ENCODE measurements at regions not wholly inside any gene's neighbourhood (a gene's known extent, or its start where the extent isn't known, plus 50 kb on each side); places are given as distances from the start of the nearest gene placed in this dataset.
A peak's percentile ranks its signal among the peaks of the same experiment; 100 is the strongest.
"Not testable (repeated sequence)": the region's sequence is repeated elsewhere in the genome, so short reads cannot be mapped to it uniquely, and the experiment has no call there.

DNA sequence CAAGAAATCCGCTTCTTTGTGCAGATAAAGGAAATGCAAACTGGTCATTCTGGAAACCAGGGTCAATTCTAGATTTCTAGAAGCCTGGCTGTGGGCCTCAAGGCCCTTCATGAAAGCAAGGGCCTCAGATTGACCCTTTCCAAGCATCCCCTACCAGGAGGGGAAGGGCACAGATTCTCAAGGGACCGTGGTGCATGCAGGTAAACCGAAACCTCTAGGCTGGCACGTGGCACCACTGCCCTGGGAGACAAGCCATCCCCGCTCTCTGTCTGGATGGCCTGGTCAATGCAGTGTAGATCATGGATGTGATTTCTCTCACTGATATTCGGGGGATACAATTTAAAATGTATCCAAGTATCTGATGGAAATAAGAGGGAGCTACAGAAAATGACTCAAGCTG, 69.4 kb downstream of the TOMM20 start:
- no peak for DNase-seq (ENCODE audit: low spot score)

DNA sequence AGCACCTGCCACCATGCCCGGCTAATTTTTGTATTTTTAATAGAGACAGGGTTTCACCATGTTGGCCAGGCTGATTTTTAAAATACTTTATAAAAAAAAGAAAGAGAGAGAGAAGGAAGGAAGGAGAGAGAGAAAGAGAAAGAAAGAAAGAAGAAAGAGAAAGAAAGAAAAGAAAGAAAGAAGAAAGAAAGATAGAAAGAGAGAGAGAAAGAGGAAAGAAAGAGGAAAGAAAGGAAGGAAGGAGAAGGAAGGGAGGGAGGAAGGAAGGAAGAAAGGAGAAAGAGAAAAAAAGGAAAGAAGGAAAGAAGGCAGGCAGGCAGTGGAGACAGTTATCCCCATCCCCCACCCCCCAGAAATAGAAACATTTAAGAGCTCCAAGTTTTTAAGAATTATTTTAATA, 69.9 kb downstream of the TOMM20 start:
- DNase-seq (ENCODE audit: low spot score): no peak

DNA sequence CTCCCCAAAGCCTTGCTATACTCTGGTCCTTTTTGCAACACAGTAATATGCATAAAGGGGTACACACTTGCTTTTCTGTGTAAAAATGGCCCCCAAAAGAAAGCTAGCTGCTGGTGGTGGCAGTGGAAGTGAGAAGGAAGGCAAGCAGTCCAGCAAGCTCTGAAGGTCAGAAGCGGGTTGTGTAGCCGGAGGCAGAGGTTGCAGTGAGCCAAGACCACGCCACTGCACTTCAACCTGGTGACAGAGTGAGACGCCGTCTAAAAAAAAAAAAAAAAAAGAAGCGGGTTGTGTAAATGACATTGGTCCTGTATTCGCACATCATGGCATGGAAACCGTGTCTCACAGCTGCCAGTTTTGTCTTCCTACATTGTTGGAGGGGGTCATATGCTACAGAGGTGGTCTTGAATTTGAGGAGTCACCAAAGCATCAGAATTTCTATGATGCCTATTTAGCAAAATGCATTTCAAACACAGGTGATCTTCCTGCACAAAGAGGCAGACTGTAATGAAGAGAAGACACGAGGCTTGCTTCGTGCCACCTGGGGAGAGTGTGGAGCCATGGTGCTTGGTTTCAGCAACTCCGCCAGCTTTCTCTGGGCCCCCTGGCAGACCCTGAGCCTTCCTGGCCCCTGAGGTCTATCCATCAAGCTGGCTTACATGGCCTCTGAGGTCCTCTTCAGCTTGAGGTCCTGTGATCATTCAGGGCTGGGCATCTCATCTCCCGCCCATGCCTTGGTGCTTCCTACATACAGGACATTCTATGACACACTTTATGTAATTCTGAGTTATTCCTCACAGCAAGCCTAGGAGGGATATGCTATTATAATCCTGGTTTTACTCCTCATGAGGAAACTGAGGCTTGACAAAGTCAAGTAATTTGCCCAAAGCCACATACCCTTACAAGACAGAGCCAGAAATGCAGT, 71.0 kb downstream of the TOMM20 start:
- no peak for DNase-seq (ENCODE audit: low spot score)

DNA sequence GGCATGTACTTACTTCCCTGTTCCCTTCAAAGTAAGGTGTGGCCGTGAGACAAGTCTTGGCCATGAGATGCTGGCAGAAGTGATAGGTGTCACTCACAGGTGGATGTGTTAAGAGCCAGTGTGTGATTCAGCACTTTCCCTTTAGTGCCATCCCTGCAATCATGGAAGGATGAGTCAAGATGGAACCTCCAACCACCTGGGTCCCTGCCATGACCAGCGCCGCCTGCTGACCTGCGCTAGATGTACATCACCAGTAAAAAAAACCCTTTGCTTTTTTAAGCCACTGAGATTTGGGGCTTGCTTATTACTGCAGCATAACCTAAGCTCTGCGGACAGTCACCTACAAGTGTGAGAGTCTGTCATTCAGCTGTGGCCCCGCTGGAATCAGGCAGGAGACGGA, 71.7 kb downstream of the TOMM20 start:
- DNase-seq (ENCODE audit: low spot score): no peak

DNA sequence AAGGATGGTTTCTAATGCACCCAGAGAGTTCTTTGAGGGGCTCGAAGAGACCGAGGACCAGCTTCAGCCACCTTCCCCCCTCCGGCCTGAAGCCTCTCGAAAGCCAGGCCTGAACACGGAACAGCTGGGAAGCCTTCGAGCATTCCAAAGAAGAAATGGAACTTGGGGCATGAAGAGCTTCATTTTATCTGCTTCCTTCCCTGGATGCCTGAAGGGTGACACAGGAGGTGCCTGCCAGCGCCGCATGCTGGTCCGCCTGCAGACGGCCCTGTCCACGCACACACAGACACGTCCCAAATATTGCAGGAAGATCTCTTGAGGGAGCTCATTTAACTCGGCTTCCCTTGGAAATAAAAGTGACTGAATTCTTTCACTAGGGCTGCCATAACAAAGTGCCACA, 73.7 kb downstream of the TOMM20 start:
- DNase-seq (ENCODE audit: low spot score): no peak

DNA sequence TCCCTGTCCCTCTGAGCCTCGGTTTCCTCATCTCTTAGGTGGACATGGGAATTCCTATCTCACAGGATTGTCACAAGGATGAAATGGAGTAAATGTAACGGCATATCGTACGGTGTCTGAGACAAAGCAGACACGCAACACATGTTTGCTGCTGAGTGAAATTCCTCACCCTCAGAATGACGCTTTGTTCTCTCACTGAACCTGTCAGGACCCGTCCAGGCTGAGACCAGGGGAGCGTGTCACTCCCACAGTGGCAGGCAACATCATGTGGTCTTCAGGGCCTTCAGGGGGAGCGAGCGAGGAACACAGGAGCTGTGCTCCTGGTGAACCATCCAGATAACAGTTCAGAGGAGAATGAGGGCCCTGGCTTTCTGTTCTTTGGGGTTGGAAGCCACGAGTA, 74.2 kb downstream of the TOMM20 start:
- no peak for DNase-seq (ENCODE audit: low spot score)

DNA sequence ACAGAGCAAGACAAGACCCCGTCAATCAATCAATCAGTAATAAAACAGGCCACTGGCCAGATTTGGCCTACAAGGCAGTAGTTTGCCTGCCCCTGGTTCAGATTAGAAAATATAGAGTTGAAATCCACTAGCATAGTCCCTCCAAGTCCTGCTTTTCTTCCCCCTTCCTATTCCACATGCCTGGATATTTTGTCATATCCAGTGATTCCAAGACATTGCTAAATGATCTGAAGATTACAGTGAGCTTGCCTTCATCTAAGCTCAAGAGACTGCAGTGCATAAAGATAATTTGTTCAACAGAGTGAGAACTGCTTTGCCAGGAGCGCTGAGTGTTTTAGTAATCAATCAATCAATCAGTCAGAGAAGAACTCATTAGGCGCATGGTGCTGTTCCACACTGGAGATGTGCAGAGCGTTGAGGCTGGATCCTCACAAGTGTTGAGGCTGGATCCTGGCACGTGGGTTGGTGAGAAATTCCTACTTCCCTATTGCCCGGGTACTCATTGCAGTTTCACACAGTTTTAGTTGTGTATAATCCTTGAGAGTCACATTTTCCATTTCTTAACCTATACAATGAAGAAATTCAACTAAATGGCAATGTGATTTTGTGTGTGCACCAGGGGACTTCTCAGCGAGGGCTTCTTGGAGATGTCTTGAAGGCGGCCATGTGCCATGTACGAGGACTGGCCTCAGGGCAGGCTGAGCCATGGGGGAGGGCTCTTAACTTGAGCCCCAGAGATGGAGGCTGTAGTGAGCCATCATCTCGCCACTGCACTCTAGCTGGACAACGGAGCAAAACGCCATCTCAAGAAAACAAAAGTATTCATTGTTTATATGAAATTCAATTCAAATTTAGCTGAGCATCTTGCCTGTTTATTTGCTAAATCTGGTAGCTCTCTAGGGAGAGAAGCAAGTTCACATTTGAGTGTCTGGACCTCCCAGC, 76.3 kb downstream of the TOMM20 start:
- DNase-seq (ENCODE audit: low spot score): peak; percentile 30

DNA sequence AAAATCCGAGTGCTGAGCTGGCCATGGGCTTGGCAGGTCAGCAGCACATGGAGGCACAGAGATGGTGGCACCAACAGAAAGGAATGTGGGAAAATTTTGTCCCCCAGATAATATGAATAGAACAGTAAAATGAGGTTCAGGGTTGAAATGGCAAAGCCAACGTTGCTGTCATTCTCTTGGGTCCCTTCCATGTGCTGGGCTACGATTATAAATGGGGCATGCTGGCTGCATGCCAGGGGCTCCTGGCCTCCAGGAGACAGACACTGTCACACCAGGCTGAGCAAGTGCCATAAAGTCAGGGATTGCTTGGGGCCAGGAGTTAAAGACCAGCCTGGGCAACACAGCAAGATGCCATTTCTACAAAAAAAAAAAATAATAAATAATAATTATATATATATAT, 77.1 kb downstream of the TOMM20 start:
- no peak for DNase-seq (ENCODE audit: low spot score)

DNA sequence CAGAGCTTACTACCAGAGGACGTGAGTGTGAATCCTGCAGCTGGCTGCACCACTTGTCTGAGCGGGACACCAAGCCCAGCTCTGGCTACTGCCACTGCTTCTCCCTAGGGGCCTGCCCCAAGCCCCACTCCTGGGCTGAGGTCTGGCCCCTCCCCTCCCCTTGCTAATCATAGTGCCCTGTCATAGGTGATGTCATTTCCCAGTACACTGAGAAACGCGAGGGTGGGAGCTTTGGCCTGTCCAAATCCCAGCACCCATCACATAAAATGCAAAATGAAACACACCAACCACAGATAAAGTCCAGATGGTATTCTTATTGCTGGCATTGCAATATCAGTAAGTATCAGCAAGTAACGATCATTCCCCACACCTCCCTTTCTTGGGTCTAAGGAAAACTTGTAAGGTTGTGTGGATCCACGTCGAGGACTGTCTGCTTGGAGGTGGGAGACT, 77.7 kb downstream of the TOMM20 start:
- DNase-seq (ENCODE audit: low spot score): peak; percentile 61

DNA sequence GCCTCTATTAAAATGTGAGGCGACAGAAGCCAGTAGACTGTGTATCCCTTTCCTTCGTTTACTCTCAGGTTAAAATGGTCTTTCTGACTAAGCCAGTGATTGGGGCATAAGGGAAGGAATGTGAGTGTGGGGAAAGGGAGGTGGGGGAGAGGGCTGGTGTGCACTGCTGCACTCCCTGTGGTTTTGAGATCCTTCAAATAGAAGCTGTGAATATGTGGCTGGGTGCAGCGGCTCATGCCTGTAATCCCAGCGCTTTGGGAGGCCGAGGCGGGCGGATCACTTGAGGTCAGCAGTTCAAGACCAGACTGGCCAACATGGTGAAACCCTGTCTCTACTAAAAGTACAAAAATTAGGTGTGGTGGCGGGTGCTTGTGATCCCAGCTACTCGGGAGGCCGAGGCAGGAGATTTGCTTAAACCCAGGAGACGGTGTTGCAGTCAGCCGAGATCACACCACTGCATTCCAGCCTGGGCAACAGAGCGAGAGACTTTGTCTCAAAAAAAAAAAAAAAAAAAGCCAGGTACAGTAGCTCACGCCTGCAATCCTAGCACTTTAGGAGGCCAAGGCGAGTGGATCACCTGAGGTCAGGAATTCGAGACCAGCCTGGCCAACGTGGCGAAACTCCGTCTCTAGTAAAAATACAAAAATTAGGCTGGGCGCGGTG, 78.8 kb downstream of the TOMM20 start:
- not testable (repeated sequence) for DNase-seq (ENCODE audit: low spot score)

DNA sequence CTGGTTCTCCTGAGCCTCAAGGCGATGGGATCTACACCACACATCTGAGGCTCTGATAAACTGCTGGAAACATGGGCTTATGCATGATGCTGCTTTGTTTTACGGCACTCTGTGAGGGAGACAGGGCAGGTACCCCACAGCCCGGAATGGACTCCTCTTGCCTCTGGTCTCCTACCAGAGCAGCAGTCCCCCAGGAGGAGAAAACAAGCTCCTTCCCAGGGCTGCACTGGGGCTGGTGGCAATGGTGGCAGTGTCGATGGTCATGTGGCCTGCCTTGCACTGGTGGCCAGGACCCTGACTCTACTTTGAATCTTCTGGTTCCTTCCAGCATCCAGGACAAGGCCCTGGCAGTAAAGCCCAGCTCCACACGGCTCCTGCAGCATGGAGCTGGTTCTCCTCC, 79.4 kb downstream of the TOMM20 start:
- DNase-seq (ENCODE audit: low spot score): no peak

DNA sequence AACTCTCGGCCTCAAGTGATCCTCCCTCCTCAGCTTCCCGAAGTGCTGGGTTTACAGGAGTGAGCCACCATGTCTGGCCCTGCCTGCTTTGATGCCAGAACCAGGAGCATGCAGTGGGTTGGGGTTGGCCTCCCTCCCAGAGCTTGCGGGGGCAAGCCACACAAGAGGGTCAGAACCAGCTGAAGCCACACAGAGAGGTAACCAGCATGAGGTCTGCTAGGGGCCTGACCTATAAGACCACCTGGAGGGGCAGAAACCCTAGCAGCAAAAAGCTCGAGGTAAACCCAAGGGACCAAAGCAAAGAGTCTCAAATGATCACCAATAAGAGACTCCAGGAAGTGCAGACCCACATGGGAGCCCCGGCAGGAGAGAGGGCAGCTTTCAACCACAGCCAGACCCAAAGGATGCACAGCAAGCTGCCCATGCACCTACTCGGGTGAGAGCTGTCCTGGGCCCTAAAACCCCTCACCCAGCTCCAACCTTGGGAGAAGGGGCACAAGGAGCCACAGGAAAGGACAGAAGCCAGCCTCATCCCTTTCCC, 81.2 kb downstream of the TOMM20 start:
- DNase-seq (ENCODE audit: low spot score): no peak

DNA sequence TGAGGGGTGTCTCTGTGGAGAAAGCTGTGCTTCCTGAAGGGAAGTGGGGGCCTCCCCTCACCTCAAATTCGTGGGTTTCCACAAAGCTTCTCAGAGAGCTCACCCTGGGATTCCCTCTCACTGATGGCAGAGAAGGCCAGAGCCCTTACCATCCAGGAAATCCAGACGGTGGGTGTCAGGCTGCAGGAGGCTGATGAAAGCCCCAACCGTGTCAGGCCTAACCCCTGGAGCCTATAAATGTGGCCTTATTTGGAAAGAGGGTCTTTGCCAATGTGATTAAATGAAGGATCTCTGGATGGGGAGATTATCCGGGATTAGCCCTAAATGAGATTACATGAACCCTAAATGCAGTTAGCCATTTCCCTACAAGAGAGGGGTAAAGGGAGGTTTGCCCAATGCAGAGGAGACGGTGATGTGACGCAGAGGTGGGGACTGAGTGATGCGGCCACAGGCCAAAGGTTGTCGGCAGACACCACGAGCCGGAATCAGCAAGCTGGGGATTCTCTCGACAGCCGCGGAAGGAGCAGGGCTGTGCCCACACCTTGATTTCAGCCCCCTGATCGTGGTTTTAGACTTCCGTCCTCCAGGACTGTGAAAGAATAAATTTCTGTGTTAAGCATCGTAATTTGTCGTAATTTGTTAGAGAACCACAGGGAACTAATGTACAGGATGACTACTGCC, 82.6 kb downstream of the TOMM20 start:
- DNase-seq (ENCODE audit: low spot score): no peak

DNA sequence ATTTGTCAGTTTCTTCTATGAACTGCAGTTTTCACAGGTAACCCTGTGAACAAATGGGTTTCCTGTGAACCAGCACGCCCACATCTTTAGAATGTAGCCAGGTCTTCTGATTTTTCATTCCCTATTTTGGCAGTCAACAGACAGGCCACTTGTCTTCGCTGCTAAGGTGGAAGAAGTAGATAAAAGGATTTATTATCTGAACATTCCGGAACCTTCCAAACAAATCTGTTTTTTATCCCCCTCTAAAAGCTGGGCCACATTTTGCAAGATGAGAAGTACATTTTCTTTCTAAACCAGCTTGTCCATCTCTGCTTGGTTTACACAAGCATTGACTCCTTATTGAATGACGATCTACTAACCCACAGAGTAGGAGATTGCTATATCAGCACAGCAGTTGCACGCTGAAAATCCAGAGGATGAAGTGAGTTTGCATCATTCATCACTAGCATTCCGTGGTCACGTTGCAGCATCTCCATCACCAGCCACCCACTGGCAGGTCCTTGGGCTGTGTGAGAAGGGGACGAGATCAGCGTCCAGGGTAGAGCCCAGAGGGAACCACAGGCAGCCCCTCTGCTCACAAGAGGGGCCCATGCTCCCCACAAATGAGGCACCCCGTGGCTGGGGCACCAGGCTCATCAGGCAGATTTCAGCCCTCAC, 83.5 kb downstream of the TOMM20 start:
- DNase-seq (ENCODE audit: low spot score): no peak

DNA sequence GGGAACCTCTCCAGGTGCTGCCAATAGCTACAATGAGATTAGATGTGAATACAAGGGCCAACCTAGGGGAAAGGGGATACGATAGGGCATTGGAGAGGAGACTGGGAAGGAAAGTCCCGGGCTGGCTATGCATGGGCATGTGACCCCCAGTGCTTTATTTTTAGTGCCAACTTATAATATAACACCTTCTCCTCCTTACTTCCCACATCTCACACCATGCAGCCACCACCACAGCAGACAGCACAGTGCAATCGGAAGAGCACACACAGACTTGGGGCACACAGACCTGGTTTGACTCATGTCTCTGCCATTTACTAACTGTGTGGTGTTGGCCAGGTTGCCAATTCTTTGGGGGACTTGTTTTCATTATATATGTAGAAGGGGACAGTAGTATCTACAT, 85.4 kb downstream of the TOMM20 start:
- no peak for DNase-seq (ENCODE audit: low spot score)

DNA sequence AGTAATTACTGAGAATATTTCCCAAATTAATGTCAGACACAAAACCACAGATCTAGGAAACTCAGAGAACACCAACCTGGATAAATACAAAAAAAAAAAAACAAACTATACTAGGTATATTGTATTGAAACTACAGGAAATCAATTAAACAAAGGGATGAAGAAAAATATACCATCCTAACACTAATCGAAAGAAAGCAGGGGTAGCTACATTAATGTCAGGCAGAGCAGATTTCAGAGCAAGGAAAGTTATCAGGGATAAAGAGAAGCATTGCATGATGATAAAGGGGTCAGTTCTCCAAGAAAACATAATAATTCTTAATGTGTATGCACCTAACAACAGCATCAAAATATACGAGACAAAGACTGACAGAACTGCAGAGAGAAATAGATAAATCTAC, 89.9 kb downstream of the TOMM20 start:
- DNase-seq (ENCODE audit: low spot score): no peak

DNA sequence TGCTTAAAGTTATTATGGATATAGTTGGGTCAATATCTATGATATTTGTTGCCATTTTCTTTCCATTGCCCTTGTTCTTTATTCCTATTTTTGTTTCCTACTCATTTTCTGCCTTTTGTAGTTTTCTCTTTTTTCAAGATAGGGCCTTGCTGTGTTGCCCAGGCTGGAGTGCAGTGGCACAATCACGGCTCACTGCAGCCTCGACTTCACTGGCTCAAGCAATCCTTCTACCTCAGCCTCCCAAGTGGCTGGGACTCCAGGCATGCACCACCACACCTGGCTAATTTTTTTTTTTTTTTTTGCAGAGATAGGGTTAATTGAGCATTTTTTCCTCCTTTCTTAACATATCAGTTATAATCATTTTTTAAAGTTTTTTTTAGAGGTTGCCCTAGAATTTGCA, 92.7 kb downstream of the TOMM20 start:
- DNase-seq (ENCODE audit: low spot score): no peak

DNA sequence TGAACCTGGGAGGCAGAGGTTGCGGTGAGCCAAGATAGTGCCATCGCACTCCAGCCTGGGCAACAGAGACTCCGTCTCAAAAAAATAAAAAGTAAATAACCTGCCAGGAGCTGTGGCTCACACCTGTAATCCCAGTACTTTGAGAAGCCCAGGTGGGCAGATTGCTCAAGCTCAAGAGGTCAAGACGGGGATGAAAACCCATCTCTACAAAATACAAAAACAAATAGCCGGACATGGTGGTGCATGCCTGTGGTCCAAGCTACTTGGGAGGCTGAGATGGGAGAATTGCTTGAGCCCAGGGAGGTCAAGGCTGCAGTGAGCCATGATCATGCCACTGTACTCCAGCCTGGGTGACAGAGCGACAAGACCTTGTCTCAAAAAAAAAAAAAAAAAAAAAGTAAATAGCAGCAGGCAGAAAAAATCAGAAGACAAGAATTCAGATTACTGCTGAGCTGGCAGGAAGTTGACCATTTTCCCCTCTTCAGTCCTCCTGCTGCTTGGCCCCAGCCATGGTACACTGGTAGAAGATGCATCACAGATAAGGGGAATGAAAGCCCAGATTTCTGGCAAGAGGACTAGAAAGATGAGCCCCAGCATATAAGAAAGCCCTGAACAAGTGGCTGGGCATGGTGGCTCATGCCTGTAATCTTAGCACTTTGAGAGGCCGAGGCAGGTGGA, 97.6 kb downstream of the TOMM20 start:
- DNase-seq (ENCODE audit: low spot score): no peak

DNA sequence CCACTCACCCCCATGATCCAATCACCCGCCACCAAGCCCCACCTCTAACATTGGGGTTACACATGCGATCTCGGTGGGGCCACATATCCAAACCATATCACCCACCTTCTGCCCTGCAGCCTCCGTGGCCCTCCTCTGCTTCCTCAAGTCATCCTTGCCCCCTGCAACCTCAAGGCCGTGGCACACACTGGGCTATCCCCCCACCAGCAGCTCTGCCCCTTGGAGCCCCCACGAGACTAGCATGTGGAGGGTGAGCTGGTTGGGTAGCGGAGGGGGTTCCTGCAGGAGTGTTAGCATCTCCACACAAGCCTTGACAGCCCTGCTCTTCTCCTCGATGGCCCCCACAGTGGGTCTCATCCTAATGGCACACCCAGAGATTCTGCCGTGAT, 100.8 kb downstream of the TOMM20 start:
- no peak for DNase-seq (ENCODE audit: low spot score)

DNA sequence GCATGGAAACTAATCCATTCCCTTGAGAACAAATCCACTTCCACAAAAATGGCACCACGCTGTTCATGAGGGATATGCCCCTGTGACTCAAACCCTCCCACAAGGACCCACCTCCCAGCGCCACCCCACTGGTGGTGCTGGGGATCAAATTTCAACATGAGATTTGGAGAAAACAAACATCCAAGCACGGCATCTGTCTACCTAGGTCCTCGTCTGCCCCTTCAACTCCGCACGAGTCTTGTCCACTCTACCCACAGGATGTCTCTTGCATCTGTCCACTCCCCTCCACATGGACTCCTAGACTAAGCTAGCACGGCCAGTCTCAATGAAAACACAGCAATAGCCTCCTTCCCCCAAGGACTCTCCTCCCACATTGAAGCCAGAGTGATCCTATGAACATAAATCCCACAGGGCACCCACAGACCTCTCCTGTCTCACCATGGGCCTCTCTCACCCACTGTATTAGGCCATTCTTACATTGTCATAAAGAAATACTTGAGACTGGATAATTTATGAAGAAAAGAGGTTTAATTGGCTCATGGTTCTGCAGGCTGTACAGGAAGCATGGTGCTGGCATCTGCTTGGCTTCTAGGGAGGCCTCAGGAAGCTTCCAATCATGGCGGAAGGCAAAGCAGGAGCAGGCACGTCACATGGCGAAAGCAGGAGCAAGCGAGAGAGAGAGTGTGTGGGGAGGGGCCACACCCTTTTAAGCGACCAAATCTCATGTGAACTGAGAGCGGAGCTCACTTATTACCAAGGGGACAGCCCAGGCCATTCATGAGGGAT, 101.4 kb downstream of the TOMM20 start:
- no peak for DNase-seq (ENCODE audit: low spot score)

All from AG20443 (cell line).